ENCODE measurements at regions not wholly inside any gene's neighbourhood (a gene's known extent, or its start where the extent isn't known, plus 50 kb on each side); places are given as distances from the start of the nearest gene placed in this dataset.

DNA sequence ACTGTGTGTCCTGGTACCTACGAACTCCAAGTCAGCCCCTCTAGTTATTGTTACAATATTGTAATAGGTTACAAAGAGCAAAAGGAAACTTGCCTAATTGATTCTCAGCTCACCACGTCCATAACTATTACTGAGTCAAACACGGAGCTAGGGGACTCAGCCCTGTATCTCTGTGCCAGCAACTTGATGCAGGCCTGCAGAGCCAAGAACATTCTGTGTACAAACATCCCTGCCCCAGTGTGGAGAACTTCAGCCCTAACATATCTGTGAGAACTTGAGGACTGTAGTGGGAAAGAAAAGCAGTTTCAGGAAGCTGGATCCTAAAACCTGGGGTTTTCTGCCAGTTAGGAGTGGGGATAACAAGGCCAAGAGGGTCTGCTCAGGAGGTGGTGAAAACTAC, 114.9 kb upstream of the PRSS58 start:
- no peak overlapping the region for H3K27ac Mint-ChIP-seq (ENCODE audit: unreplicated experiment)
- peaks cover 19% of the 10 kb centered on the region for H3K4me1 Mint-ChIP-seq (ENCODE audit: unreplicated experiment)
- H3K27me3 Mint-ChIP-seq (ENCODE audit: unreplicated experiment): peaks cover 9% of the 10 kb centered on the region
- H3K9me3 Mint-ChIP-seq (ENCODE audit: unreplicated experiment): no peaks in the 10 kb centered on the region
- no peak for DNase-seq (ENCODE audit: low spot score)
- TF ChIP-seq, protein P1, sequence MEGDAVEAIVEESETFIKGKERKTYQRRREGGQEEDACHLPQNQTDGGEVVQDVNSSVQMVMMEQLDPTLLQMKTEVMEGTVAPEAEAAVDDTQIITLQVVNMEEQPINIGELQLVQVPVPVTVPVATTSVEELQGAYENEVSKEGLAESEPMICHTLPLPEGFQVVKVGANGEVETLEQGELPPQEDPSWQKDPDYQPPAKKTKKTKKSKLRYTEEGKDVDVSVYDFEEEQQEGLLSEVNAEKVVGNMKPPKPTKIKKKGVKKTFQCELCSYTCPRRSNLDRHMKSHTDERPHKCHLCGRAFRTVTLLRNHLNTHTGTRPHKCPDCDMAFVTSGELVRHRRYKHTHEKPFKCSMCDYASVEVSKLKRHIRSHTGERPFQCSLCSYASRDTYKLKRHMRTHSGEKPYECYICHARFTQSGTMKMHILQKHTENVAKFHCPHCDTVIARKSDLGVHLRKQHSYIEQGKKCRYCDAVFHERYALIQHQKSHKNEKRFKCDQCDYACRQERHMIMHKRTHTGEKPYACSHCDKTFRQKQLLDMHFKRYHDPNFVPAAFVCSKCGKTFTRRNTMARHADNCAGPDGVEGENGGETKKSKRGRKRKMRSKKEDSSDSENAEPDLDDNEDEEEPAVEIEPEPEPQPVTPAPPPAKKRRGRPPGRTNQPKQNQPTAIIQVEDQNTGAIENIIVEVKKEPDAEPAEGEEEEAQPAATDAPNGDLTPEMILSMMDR (IDR thresholded peaks at IDR 0.05; ENCODE audit: unreplicated experiment): no peak
- H3K36me3 Mint-ChIP-seq (ENCODE audit: low read depth, unreplicated experiment): peaks cover 6% of the 10 kb centered on the region
- no peak overlapping the region for H3K4me3 Mint-ChIP-seq (ENCODE audit: unreplicated experiment)

DNA sequence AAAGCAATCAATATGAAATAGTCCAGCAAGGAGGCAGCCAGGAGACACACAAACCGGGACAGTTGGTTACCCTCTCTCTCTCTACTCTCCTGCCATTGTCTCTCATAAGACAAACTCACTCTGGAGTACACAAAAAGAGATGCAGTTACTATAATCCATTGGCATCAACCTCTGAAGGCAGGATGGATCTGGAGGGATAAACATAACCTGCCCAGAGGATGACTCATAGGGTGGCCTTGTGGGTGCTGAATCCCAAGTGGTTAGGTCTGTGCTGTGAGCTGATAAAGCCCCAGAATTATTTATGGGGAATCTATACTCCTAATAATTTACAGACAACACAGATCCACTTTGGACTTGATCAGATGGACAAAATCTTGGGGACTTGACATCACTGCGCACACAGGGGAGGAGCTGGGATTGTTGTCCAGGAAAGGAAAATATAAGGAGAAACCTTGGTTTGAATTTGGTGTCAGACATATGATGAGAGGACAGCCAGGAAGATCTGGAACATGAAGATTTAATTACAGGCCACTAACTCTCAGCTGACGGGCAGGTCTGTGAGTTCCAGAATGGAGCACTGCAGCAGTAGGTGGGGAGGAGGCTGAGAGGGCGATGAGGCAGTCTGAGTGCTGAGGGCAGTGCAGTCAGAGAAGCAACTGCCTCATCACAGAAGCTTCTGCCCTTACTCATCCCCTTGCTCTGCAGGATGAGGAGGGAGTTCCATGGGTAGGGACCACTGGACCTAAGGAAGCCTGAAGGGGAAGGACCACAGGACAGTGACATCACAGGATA, 113.9 kb upstream of the PRSS58 start:
- no peaks in the 10 kb centered on the region for H3K9me3 Mint-ChIP-seq (ENCODE audit: unreplicated experiment)
- H3K27ac Mint-ChIP-seq (ENCODE audit: unreplicated experiment): no peak overlapping the region
- H3K4me1 Mint-ChIP-seq (ENCODE audit: unreplicated experiment): peaks cover 15% of the 10 kb centered on the region
- H3K4me3 Mint-ChIP-seq (ENCODE audit: unreplicated experiment): no peak overlapping the region
- H3K27me3 Mint-ChIP-seq (ENCODE audit: unreplicated experiment): peaks cover 7% of the 10 kb centered on the region
- no peak for DNase-seq (ENCODE audit: low spot score)
- TF ChIP-seq, protein P1 (IDR thresholded peaks at IDR 0.05; ENCODE audit: unreplicated experiment): no peak
- peaks cover 6% of the 10 kb centered on the region for H3K36me3 Mint-ChIP-seq (ENCODE audit: low read depth, unreplicated experiment)

DNA sequence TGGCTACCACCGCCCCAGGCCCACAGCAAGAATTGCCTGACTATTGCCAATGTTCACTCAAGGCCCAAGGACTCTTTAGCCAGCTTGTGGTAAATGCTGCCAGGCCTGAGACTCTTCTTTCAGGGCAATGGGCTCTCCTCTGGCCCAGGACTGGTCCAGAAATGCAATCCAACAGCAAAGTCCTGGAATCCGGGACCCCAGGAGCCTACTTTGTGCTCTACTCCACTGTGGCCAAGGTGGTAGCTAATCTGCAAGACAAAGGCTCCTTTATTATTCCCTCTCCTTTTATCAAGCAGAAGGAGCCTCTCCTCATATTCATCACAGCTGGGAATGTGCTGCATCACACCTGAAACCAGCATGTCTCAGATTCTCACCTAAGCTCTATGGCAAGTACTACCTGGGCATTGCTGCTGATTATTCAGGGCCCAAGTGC, 107.6 kb upstream of the PRSS58 start:
- no peak overlapping the region for H3K27ac Mint-ChIP-seq (ENCODE audit: unreplicated experiment)
- no peak overlapping the region for H3K4me3 Mint-ChIP-seq (ENCODE audit: unreplicated experiment)
- H3K9me3 Mint-ChIP-seq (ENCODE audit: unreplicated experiment): no peaks in the 10 kb centered on the region
- H3K27me3 Mint-ChIP-seq (ENCODE audit: unreplicated experiment): peaks cover 2% of the 10 kb centered on the region
- TF ChIP-seq, protein P1 (IDR thresholded peaks at IDR 0.05; ENCODE audit: unreplicated experiment): no peak
- H3K36me3 Mint-ChIP-seq (ENCODE audit: low read depth, unreplicated experiment): peaks cover 6% of the 10 kb centered on the region
- DNase-seq (ENCODE audit: low spot score): no peak
- no peaks in the 10 kb centered on the region for H3K4me1 Mint-ChIP-seq (ENCODE audit: unreplicated experiment)

DNA sequence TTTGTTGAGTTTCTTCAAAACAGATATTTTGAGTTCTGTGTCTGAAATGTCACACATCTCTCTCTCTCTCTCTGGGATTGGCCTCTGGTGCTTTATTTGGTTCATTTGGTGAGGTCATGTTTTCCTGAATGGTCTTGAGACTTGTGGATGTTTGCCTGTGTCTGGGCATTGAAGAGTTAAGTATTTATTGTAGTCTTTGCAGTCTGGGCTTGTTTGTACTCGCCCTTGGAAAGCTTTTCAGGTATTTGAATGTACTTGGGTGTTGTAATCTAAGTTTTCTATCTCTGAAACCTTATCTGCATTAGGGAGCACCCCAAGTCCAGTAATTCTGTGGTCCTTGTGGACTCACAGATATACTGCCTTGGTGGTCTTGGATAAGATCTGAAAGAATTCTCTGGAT, 106.7 kb upstream of the PRSS58 start:
- Mint-ChIP-seq H3K36me3 (ENCODE audit: low read depth, unreplicated experiment) (peaks cover 6% of the 10 kb centered on the region), H3K9me3 (ENCODE audit: unreplicated experiment) (no peaks in the 10 kb centered on the region)
- TF ChIP-seq, protein P1 (IDR thresholded peaks at IDR 0.05; ENCODE audit: unreplicated experiment): no peak

DNA sequence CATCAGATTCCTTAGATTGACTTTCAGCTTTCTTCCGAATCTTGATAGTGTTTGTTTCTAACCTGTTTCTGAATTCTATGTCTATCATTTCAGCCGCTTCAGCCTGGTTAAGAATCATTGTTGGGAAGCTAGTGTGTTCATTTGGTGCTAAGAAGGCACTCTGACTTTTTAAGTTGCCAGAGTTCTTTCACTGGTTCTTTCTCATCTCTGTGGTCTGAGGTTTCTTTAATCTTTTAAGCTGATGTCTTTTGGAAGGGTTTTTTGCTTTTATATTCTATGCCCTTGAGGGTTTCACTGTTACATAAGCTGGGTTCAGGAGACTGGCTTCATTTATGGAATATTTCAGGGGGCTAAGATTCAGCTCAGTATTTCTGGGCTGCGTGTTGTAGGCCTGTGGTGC, 104.5 kb upstream of the PRSS58 start:
- peaks cover 4% of the 10 kb centered on the region for H3K4me1 Mint-ChIP-seq (ENCODE audit: unreplicated experiment)
- no peaks in the 10 kb centered on the region for H3K36me3 Mint-ChIP-seq (ENCODE audit: low read depth, unreplicated experiment)
- no peaks in the 10 kb centered on the region for H3K9me3 Mint-ChIP-seq (ENCODE audit: unreplicated experiment)
- no peak overlapping the region for H3K27ac Mint-ChIP-seq (ENCODE audit: unreplicated experiment)
- no peak overlapping the region for H3K4me3 Mint-ChIP-seq (ENCODE audit: unreplicated experiment)
- DNase-seq (ENCODE audit: low spot score): no peak
- no peaks in the 10 kb centered on the region for H3K27me3 Mint-ChIP-seq (ENCODE audit: unreplicated experiment)
- TF ChIP-seq, protein P1 (IDR thresholded peaks at IDR 0.05; ENCODE audit: unreplicated experiment): no peak

More for the DNA sequence above, 106.7 kb upstream of the PRSS58 start:
- no peak overlapping the region for H3K4me3 Mint-ChIP-seq (ENCODE audit: unreplicated experiment)
- no peak overlapping the region for H3K27ac Mint-ChIP-seq (ENCODE audit: unreplicated experiment)
- no peaks in the 10 kb centered on the region for H3K4me1 Mint-ChIP-seq (ENCODE audit: unreplicated experiment)
- peaks cover 2% of the 10 kb centered on the region for H3K27me3 Mint-ChIP-seq (ENCODE audit: unreplicated experiment)
- DNase-seq (ENCODE audit: low spot score): no peak

Measured in endothelial cell (in vitro differentiated cells).